Adrenal gland (tissue), 5 donors: ENCODE measurements at regions not wholly inside any gene's neighbourhood (a gene's known extent, or its start where the extent isn't known, plus 50 kb on each side); places are given as distances from the start of the nearest gene placed in this dataset.

Experiments
- CTCF ChIP-seq, 6 experiments: fragments of 450-650 bp in 4 of 6; fragments of 200-600 bp in 2 of 6; sonication (generic) in 1 of 6; IDR thresholded peaks; 1 replicate in 5 of 6; 2 replicates in 1 of 6; pipeline versions ENCODE4 v1.5.1 to v1.8.0; 2016 to 2021; ENCODE audit warnings: antibody characterized with exemption in 6 of 6, mild to moderate bottlenecking in 2 of 6, moderate library complexity in 1 of 6
- POLR2A ChIP-seq, 2 donors: fragments of 450-650 bp; IDR thresholded peaks; one replicate each; pipeline ENCODE4 v1.6.1; 2017; ENCODE audit warnings: antibody characterized with exemption in 2 of 2, mild to moderate bottlenecking in 2 of 2, moderate library complexity in 1 of 2
- donor health status: DM: no; HTN: no; CAD: no.

- TF ChIP-seq CTCF (IDR thresholded peaks at IDR 0.05): no peak
- TF ChIP-seq POLR2A (IDR thresholded peaks at IDR 0.05): no peak
Measured at GRCh38 chr13:94784066-94784465, 71.7 kb upstream of the SOX21 start.
